ENCODE measurements at regions not wholly inside any gene's neighbourhood (a gene's known extent, or its start where the extent isn't known, plus 50 kb on each side); places are given as distances from the start of the nearest gene placed in this dataset.

DNA sequence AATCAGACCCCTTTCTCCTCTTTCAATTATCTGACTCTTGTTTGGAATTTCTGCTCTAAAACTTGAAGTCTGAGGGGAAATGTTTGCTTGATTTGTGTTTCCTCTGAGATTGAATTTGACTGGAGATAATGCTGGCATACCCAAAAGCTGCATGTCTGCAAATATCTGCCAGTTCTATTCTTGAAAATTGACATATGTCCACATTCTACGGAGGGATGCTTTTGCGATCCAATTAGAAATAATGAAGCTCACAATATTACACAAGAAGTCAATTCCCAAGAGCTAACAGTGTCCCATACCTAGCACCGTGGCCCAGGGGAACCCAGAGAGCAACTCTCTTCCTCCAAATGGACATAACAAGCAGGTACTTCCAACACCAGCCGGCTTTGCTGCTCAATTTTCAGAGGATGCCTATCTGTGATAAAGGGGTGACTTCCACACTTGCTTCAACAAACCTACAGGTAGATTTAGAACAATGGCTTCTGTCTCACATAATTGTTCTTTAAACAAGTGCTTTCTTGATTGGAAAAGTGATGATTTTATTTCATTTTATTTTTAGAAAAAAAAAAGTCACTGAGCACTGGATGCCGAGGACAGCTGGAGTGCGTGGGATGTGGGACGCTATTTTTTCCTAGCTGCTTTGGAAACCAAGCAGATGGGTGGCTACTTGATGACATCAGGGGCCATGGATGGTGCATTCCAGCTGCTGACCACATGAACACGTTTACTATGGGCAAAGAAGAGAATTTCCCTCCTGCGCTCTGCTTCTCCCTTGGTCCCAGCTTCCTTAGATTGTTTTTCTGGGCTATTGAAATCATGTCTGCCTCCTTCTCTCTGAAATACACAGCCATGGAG, 488.9 kb downstream of the RNF144A start:
- no peak for TF ChIP-seq ZNF140 (tag by site-specific recombination; IDR thresholded peaks at IDR 0.05)
- TF ChIP-seq, protein P1, sequence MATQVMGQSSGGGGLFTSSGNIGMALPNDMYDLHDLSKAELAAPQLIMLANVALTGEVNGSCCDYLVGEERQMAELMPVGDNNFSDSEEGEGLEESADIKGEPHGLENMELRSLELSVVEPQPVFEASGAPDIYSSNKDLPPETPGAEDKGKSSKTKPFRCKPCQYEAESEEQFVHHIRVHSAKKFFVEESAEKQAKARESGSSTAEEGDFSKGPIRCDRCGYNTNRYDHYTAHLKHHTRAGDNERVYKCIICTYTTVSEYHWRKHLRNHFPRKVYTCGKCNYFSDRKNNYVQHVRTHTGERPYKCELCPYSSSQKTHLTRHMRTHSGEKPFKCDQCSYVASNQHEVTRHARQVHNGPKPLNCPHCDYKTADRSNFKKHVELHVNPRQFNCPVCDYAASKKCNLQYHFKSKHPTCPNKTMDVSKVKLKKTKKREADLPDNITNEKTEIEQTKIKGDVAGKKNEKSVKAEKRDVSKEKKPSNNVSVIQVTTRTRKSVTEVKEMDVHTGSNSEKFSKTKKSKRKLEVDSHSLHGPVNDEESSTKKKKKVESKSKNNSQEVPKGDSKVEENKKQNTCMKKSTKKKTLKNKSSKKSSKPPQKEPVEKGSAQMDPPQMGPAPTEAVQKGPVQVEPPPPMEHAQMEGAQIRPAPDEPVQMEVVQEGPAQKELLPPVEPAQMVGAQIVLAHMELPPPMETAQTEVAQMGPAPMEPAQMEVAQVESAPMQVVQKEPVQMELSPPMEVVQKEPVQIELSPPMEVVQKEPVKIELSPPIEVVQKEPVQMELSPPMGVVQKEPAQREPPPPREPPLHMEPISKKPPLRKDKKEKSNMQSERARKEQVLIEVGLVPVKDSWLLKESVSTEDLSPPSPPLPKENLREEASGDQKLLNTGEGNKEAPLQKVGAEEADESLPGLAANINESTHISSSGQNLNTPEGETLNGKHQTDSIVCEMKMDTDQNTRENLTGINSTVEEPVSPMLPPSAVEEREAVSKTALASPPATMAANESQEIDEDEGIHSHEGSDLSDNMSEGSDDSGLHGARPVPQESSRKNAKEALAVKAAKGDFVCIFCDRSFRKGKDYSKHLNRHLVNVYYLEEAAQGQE (tag by site-specific recombination; IDR thresholded peaks at IDR 0.05): no peak
- no peak for TF ChIP-seq SETDB1 (IDR thresholded peaks at IDR 0.05; ENCODE audit: insufficient read length, low read length)
- TF ChIP-seq, protein P2, sequence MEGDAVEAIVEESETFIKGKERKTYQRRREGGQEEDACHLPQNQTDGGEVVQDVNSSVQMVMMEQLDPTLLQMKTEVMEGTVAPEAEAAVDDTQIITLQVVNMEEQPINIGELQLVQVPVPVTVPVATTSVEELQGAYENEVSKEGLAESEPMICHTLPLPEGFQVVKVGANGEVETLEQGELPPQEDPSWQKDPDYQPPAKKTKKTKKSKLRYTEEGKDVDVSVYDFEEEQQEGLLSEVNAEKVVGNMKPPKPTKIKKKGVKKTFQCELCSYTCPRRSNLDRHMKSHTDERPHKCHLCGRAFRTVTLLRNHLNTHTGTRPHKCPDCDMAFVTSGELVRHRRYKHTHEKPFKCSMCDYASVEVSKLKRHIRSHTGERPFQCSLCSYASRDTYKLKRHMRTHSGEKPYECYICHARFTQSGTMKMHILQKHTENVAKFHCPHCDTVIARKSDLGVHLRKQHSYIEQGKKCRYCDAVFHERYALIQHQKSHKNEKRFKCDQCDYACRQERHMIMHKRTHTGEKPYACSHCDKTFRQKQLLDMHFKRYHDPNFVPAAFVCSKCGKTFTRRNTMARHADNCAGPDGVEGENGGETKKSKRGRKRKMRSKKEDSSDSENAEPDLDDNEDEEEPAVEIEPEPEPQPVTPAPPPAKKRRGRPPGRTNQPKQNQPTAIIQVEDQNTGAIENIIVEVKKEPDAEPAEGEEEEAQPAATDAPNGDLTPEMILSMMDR (tag by site-specific recombination; IDR thresholded peaks at IDR 0.05): no peak
- no peak for TF ChIP-seq YY1 (tag by site-specific recombination; IDR thresholded peaks at IDR 0.05)
- TF ChIP-seq ZBTB7A (tag by site-specific recombination; IDR thresholded peaks at IDR 0.05; ENCODE audit: low read depth): no peak
- no peak for TF ChIP-seq TCF7L2 (IDR thresholded peaks at IDR 0.05; ENCODE audit: borderline replicate concordance, low read depth, low read length)
- no peak for TF ChIP-seq ZNF768 (tag by site-specific recombination; IDR thresholded peaks at IDR 0.05)
- no peak for TF ChIP-seq ZNF416 (tag by site-specific recombination; IDR thresholded peaks at IDR 0.05)
